ENCODE measurements at regions not wholly inside any gene's neighbourhood (a gene's known extent, or its start where the extent isn't known, plus 50 kb on each side); places are given as distances from the start of the nearest gene placed in this dataset.

- H3K56ac ChIP-seq (replicated peaks; ENCODE audit: insufficient read length, low read depth, low read length): no peak overlapping the region
- 93% methylated on average over 5 of the region's 5 CpGs; no CpG with 5 or more reads in 1 of the 2 experiments for WGBS, 2 experiments (ENCODE audit: extremely low coverage in 1 of 2, insufficient coverage in 1 of 2, insufficient read length in 1 of 2, insufficient replicate concordance in 2 of 2, low coverage in 1 of 2, low lambda C conversion rate in 2 of 2, missing lambda C conversion rate in 1 of 2)
- H4K20me1 ChIP-seq (replicated peaks in 1 of 2; ENCODE audit: control insufficient read depth in 1 of 2, insufficient read depth in 2 of 2, low read length in 2 of 2): no peaks in the 10 kb centered on the region
- no peaks in the 10 kb centered on the region for H3K23me2 ChIP-seq (ENCODE audit: low read depth, low read length)
- H3K27me3 ChIP-seq (replicated peaks in 1 of 4; ENCODE audit: control insufficient read depth in 3 of 4, extremely low read depth in 1 of 4, insufficient read depth in 3 of 4, low read length in 3 of 4): no peaks in the 10 kb centered on the region
- H3K14ac ChIP-seq (ENCODE audit: insufficient read length): no peak overlapping the region
- no peak overlapping the region for H2BK120ac ChIP-seq (replicated peaks; ENCODE audit: low read depth, low read length)
- FAIRE-seq (no peak), DNase-seq (ENCODE audit: low read depth in 1 of 2, low spot score in 2 of 2) (no peak)
- no peak overlapping the region for H3K9ac ChIP-seq (replicated peaks in 1 of 4; ENCODE audit: extremely low read depth in 1 of 4, low read depth in 3 of 4, low read length in 3 of 4)
- no peak overlapping the region for H3K4ac ChIP-seq (replicated peaks; ENCODE audit: insufficient read length, low read depth, low read length)
- no peak overlapping the region for H2AK5ac ChIP-seq (ENCODE audit: low read depth, low read length)
- H4K5ac ChIP-seq (ENCODE audit: insufficient read length, low read depth, low read length): no peak overlapping the region
- H2BK5ac ChIP-seq (ENCODE audit: low read depth, low read length): no peak overlapping the region
- no peaks in the 10 kb centered on the region for H3K79me2 ChIP-seq (ENCODE audit: control insufficient read depth in 1 of 2, insufficient read depth in 2 of 2, low read length in 2 of 2)
- H2AFZ ChIP-seq (ENCODE audit: low read length): no peak overlapping the region
- CTCF ChIA-PET (ENCODE audit: partially characterized antibody): interaction anchor here (0.8 kb wide), 1 partner anchor 486 kb away, joined by 3 read pairs; no protein-coding TSS in a partner anchor
- no peaks in the 10 kb centered on the region for H3K4me1 ChIP-seq (replicated peaks in 1 of 4; ENCODE audit: control insufficient read depth in 3 of 4, insufficient read depth in 4 of 4, low read length in 3 of 4)
- H4K8ac ChIP-seq (ENCODE audit: extremely low read depth, insufficient read depth, low read length): no peak overlapping the region
- no peak overlapping the region for H3K4me2 ChIP-seq (ENCODE audit: insufficient read depth in 1 of 2, low read depth in 2 of 2, low read length in 2 of 2)
- H4K91ac ChIP-seq (replicated peaks; ENCODE audit: insufficient read length, low read length): no peak overlapping the region
- H3K36me3 ChIP-seq (ENCODE audit: control insufficient read depth in 2 of 4, insufficient read depth in 4 of 4, low read length in 3 of 4): no peaks in the 10 kb centered on the region
- no peak overlapping the region for H2BK12ac ChIP-seq (ENCODE audit: low read depth, low read length)
- no peak overlapping the region for H3K4me3 ChIP-seq (ENCODE audit: extremely low read depth in 1 of 4, insufficient read depth in 2 of 4, low read depth in 3 of 4, low read length in 4 of 4)
- no peak overlapping the region for H3K23ac ChIP-seq (ENCODE audit: insufficient read length)
- no peaks in the 10 kb centered on the region for H3K79me1 ChIP-seq (ENCODE audit: low read depth, low read length)
- H3K9me3 ChIP-seq (ENCODE audit: insufficient read depth in 2 of 2, low read depth in 1 of 2, low read length in 1 of 2): no peaks in the 10 kb centered on the region
- no peak overlapping the region for H2BK20ac ChIP-seq (ENCODE audit: low read length)
- no peak overlapping the region for H3K27ac ChIP-seq (ENCODE audit: low read depth, low read length)
- H3K18ac ChIP-seq (ENCODE audit: extremely low read depth, low read length): no peak overlapping the region
- POLR2A ChIA-PET (ENCODE audit: partially characterized antibody): no interaction called here
- no peak overlapping the region for H2BK15ac ChIP-seq (ENCODE audit: low read length)
- TF ChIP-seq JUND (IDR thresholded peaks at IDR 0.05; ENCODE audit: low read length): no peak
- TF ChIP-seq EGR1 (IDR thresholded peaks at IDR 0.05; ENCODE audit: borderline replicate concordance, low read depth, low read length): no peak
- TF ChIP-seq RXRA (IDR thresholded peaks at IDR 0.05; ENCODE audit: insufficient read depth, low read depth, low read length): no peak
- TF ChIP-seq SP2 (IDR thresholded peaks at IDR 0.05; ENCODE audit: low read length): no peak
- no peak for TF ChIP-seq BACH1 (IDR thresholded peaks at IDR 0.05; ENCODE audit: low read length)
- no peak for TF ChIP-seq NRF1 (IDR thresholded peaks at IDR 0.05; ENCODE audit: low read depth, low read length)
- no peak for TF ChIP-seq YY1 (IDR thresholded peaks at IDR 0.05; ENCODE audit: low read depth, low read length)
- no peak for TF ChIP-seq NANOG (IDR thresholded peaks at IDR 0.05; ENCODE audit: insufficient read depth, low read depth, low read length, poor library complexity, severe bottlenecking)
- no peak for TF ChIP-seq CTCF (IDR thresholded peaks at IDR 0.05; ENCODE audit: control extremely low read depth in 1 of 3, insufficient read depth in 1 of 3, low read depth in 1 of 3, low read length in 3 of 3)
- TF ChIP-seq SIRT6 (IDR thresholded peaks at IDR 0.05; ENCODE audit: low read length): no peak
- no peak for TF ChIP-seq KDM4A (IDR thresholded peaks at IDR 0.05; ENCODE audit: low read depth, low read length, severe bottlenecking)
- TF ChIP-seq CTBP2 (IDR thresholded peaks at IDR 0.05; ENCODE audit: borderline replicate concordance, insufficient read depth, insufficient read length, low read length): no peak
These were observed 770.8 kb downstream of the EPHA7 start for GRCh38 chr6:92648364-92649086.

All from H1 (cell line).